Loucy (cell line): ENCODE measurements at regions not wholly inside any gene's neighbourhood (a gene's known extent, or its start where the extent isn't known, plus 50 kb on each side); places are given as distances from the start of the nearest gene placed in this dataset.

Source experiments
- EZH2phosphoT487 ChIP-seq: fragments of 200-600 bp; IDR thresholded peaks from 2 replicates; pipeline ENCODE4 v1.6.1; 2018; ENCODE audit warnings: antibody characterized with exemption, mild to moderate bottlenecking, moderate library complexity, borderline replicate concordance
- TF ChIP-seq, protein P1 (sequence below): fragments of 200-600 bp; sonication (generic); conservative IDR thresholded peaks from 2 replicates; pipeline ENCODE4 v1.5.1; 2014; ENCODE audit warnings: mild to moderate bottlenecking, antibody characterized with exemption, low read length

DNA sequence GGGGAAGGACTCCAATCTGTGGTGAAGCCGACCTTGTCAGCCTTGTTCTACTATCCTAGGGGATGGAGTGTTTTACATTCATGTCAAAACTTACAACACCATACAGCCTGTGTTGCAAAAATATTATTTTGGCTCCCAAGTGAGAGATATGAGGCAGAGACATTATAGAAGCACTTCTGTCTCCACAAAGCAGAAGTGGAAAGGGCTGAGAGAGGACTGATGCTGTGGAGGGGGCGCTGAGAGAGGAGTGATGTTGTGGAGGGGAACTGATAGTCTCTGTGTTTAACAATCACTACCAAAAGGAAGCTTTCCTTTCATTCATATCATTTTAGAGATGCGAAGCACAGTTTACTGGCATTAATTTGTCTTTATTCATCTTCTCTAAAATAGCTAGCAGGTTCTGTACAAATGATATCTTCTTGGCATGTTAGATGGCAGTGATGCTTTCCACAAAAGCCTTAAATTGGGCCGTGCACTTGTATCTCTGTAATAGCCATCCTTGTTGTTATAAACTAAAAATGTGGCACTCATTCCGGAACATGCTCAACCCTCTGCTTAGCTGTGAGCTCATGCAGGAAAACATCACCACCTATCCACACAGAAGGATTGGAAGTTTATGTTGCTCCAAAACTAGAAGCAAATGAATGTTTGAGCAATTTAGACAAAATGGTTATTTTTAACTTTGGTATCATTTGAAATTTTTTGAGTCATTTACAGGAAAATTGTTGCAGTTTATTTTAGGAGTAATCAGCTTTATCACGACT lies 134.6 kb upstream of the TP63 start:
- TF ChIP-seq, protein P1, sequence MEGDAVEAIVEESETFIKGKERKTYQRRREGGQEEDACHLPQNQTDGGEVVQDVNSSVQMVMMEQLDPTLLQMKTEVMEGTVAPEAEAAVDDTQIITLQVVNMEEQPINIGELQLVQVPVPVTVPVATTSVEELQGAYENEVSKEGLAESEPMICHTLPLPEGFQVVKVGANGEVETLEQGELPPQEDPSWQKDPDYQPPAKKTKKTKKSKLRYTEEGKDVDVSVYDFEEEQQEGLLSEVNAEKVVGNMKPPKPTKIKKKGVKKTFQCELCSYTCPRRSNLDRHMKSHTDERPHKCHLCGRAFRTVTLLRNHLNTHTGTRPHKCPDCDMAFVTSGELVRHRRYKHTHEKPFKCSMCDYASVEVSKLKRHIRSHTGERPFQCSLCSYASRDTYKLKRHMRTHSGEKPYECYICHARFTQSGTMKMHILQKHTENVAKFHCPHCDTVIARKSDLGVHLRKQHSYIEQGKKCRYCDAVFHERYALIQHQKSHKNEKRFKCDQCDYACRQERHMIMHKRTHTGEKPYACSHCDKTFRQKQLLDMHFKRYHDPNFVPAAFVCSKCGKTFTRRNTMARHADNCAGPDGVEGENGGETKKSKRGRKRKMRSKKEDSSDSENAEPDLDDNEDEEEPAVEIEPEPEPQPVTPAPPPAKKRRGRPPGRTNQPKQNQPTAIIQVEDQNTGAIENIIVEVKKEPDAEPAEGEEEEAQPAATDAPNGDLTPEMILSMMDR, result no peak
- no peak for TF ChIP-seq EZH2phosphoT487
